ENCODE measurements at regions not wholly inside any gene's neighbourhood (a gene's known extent, or its start where the extent isn't known, plus 50 kb on each side); places are given as distances from the start of the nearest gene placed in this dataset.

DNA sequence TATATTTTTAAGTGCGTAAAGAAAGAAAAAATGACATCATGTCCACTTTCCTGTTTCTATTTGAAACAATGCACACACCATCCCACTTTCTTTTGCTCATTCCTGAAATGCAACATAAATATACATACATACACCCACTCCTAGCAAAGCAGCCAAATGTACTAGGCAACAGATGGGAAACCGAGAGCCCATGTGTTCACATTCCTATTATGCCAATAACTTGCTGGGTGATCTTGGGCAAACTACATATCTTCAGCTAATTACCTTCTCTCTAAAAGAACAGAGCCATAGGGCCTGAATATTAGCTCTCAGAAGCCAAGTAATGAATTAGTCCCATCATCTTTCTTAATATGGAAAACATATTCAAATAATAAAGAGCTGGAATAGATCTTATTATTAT is 610.6 kb upstream of the ATXN8OS start:
- TF ChIP-seq, protein P1, sequence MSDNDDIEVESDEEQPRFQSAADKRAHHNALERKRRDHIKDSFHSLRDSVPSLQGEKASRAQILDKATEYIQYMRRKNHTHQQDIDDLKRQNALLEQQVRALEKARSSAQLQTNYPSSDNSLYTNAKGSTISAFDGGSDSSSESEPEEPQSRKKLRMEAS (IDR thresholded peaks at IDR 0.05; ENCODE audit: low read depth, low read length): no peak
- TF ChIP-seq MYC (IDR thresholded peaks at IDR 0.05; ENCODE audit: low read depth, low read length): no peak
- no peak for TF ChIP-seq POLR2A (IDR thresholded peaks at IDR 0.05; ENCODE audit: extremely low read depth, insufficient read length)
- TF ChIP-seq, protein P2, sequence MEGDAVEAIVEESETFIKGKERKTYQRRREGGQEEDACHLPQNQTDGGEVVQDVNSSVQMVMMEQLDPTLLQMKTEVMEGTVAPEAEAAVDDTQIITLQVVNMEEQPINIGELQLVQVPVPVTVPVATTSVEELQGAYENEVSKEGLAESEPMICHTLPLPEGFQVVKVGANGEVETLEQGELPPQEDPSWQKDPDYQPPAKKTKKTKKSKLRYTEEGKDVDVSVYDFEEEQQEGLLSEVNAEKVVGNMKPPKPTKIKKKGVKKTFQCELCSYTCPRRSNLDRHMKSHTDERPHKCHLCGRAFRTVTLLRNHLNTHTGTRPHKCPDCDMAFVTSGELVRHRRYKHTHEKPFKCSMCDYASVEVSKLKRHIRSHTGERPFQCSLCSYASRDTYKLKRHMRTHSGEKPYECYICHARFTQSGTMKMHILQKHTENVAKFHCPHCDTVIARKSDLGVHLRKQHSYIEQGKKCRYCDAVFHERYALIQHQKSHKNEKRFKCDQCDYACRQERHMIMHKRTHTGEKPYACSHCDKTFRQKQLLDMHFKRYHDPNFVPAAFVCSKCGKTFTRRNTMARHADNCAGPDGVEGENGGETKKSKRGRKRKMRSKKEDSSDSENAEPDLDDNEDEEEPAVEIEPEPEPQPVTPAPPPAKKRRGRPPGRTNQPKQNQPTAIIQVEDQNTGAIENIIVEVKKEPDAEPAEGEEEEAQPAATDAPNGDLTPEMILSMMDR (IDR thresholded peaks at IDR 0.05; ENCODE audit: low read depth, low read length): no peak
- no peak for DNase-seq (ENCODE audit: low read depth)

DNA sequence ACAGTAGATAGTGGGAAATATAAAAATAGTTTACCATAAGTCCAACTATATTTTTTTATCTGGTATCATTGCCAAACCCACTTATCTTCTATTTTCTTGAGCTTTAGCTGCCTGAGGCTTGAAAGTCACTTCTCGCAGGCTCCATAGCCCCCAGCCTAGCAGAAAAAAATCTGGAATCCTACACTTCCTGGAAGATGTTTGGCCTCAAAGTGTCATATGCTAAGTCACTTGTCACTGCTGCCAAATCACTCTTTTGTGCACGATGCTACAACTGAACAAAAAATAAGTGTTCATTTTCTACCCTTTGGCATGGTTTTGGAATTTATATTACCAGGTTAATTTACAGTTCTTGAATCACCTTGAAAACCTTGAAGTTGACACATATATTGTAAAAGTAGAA is 612.5 kb upstream of the ATXN8OS start:
- no peak overlapping the region for H3K4me3 ChIP-seq (ENCODE audit: low read depth, low read length)
- no peak for DNase-seq (ENCODE audit: low read depth)
- TF ChIP-seq MYC (IDR thresholded peaks at IDR 0.05; ENCODE audit: low read depth, low read length) (no peak), POLR2A (IDR thresholded peaks at IDR 0.05; ENCODE audit: extremely low read depth, insufficient read length) (no peak)
- TF ChIP-seq, protein P2 (IDR thresholded peaks at IDR 0.05; ENCODE audit: low read depth, low read length): no peak
- TF ChIP-seq, protein P1 (IDR thresholded peaks at IDR 0.05; ENCODE audit: low read depth, low read length): no peak

More for the DNA sequence above, 610.6 kb upstream of the ATXN8OS start:
- H3K4me3 ChIP-seq (ENCODE audit: low read depth, low read length): no peak overlapping the region

DNA sequence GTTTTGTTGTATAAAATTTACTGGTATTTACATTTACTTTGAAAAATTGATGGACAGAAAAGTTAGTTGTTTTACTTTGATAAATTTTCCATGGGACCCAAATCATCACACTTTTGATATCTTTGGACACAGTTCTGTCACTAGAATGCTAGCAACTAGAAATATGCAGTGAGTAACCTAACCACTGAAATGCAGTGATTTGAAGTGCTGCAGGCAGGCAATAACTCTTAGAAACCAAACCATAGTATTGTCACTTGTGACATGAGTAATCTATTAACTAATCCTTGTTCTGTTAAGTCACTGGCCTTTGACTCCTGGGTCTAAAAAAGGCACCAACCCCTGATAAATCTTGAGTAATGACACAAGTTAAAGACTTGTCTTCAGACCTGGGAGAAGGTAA is 620.0 kb upstream of the ATXN8OS start:
- TF ChIP-seq POLR2A (IDR thresholded peaks at IDR 0.05; ENCODE audit: extremely low read depth, insufficient read length) (no peak), MYC (IDR thresholded peaks at IDR 0.05; ENCODE audit: low read depth, low read length) (no peak)
- TF ChIP-seq, protein P1 (IDR thresholded peaks at IDR 0.05; ENCODE audit: low read depth, low read length): no peak
- TF ChIP-seq, protein P2 (IDR thresholded peaks at IDR 0.05; ENCODE audit: low read depth, low read length): no peak
- no peak overlapping the region for H3K4me3 ChIP-seq (ENCODE audit: low read depth, low read length)
- no peak for DNase-seq (ENCODE audit: low read depth)

DNA sequence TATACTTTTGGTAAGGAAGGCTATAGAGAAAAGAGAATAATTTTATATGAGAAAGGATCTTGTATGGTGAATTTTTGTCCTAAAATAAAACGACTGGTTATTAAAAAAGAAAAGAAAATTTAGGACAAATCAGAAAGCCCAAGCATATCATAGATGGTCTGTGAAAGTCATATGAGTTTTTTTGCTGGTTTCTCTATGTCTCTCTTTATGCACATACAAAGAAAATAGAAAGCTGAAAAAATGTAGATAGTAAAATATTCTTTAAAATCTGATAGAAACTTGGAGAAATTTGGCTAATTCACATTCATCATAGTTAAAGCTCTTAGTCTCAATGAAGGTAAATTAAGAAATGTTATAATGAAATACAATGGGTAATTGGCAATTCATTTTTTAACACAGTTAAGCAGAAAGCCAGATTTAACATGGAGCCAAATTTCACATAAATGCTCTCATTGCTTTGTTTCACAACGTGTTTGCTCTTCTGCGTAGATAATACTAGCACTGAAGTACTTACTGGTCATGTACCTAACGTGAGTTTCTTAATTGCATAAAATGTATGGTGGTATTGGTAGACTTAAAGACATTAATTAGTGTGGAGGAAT is 621.5 kb upstream of the ATXN8OS start:
- no peak overlapping the region for H3K4me3 ChIP-seq (ENCODE audit: low read depth, low read length)
- DNase-seq (ENCODE audit: low read depth): no peak
- no peak for TF ChIP-seq MYC (IDR thresholded peaks at IDR 0.05; ENCODE audit: low read depth, low read length)
- TF ChIP-seq, protein P2 (IDR thresholded peaks at IDR 0.05; ENCODE audit: low read depth, low read length): no peak
- TF ChIP-seq, protein P1 (IDR thresholded peaks at IDR 0.05; ENCODE audit: low read depth, low read length): no peak
- no peak for TF ChIP-seq POLR2A (IDR thresholded peaks at IDR 0.05; ENCODE audit: extremely low read depth, insufficient read length)

DNA sequence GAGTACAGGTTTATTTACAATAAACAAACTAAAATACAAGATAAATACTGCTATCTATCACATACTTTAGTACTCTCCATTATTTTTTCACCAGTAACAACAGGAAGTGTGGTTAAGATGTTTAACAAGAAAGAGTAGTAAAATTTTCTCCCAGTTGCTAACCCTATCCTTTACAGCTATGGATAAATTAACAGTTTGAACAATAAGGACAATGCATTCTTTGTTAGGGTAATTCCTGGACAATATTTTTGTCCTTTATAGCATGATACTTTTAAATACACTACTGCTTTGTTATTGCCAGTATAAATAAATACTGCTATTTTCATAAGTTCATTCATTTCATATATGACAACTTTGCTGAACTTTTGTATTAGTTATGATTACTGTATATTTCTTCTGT is 630.2 kb upstream of the ATXN8OS start:
- H3K4me3 ChIP-seq (ENCODE audit: low read depth, low read length): no peak overlapping the region
- no peak for DNase-seq (ENCODE audit: low read depth)
- TF ChIP-seq MYC (IDR thresholded peaks at IDR 0.05; ENCODE audit: low read depth, low read length) (no peak), POLR2A (IDR thresholded peaks at IDR 0.05; ENCODE audit: extremely low read depth, insufficient read length) (no peak)
- TF ChIP-seq, protein P1 (IDR thresholded peaks at IDR 0.05; ENCODE audit: low read depth, low read length): no peak
- TF ChIP-seq, protein P2 (IDR thresholded peaks at IDR 0.05; ENCODE audit: low read depth, low read length): no peak
